Right atrium auricular region (tissue), 2 donors: ENCODE measurements at regions not wholly inside any gene's neighbourhood (a gene's known extent, or its start where the extent isn't known, plus 50 kb on each side); places are given as distances from the start of the nearest gene placed in this dataset.

Experiments
- DNase-seq: peaks from one replicate; pipeline ENCODE4 v3.0.0-alpha.2; 2019; ENCODE audit warnings: low spot score
- H3K27ac ChIP-seq, 2 donors: fragments of 200-600 bp; sonication (generic); 1 replicate in 1 of 2; 2 replicates in 1 of 2; pipeline ENCODE4 v1.5.1; 2016 to 2019
- H3K27me3 ChIP-seq, 2 donors: fragments of 200-600 bp; sonication (generic); one replicate each; pipeline versions ENCODE4 v1.5.1 to v1.6.0; 2017 to 2019
- H3K36me3 ChIP-seq: fragments of 200-600 bp; sonication (generic); one replicate; pipeline ENCODE4 v1.5.1; 2016
- H3K4me1 ChIP-seq, 2 donors: fragments of 200-600 bp; sonication (generic); one replicate each; pipeline versions ENCODE4 v1.5.1 to v1.6.0; 2017 to 2019
- H3K4me3 ChIP-seq, 2 donors: fragments of 200-600 bp; sonication (generic); 1 replicate in 1 of 2; 2 replicates in 1 of 2; pipeline ENCODE4 v1.5.1; 2017 to 2019; ENCODE audit warnings: mild to moderate bottlenecking in 1 of 2, moderate library complexity in 1 of 2
- H3K9me3 ChIP-seq, 2 donors: fragments of 200-600 bp; sonication (generic); one replicate each; pipeline ENCODE4 v1.5.1; 2019
- TF ChIP-seq, protein P1 (sequence below), 2 donors: fragments of 200-600 bp; sonication (generic); IDR thresholded peaks; one replicate each; pipeline ENCODE4 v1.5.1; 2019; ENCODE audit warnings: antibody characterized with exemption in 2 of 2

DNA sequence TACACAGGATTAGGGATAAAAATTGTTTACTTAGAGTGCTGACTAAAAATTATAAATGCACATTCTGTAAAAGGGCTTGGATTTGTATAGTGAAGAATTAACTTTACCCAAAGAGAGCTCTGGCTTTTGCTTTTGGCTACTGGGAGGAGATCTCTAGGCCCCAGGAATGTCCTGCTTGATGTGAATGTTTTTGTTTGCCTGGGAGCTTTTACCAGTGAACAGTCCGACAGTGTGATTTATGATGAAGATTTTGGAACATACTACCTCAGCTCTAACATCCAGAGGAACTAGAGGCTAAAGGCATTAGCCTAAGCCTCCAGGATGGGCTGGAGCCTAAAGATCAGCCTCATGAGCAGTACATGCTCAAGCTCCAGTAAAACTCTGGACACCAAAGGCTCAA is 103.7 kb upstream of the RFX3 start:
- no peaks in the 10 kb centered on the region for H3K4me1 ChIP-seq
- no peaks in the 10 kb centered on the region for H3K36me3 ChIP-seq
- H3K27ac ChIP-seq: no peak overlapping the region
- H3K4me3 ChIP-seq: no peak overlapping the region
- no peak for DNase-seq
- no peaks in the 10 kb centered on the region for H3K27me3 ChIP-seq
- TF ChIP-seq, protein P1, sequence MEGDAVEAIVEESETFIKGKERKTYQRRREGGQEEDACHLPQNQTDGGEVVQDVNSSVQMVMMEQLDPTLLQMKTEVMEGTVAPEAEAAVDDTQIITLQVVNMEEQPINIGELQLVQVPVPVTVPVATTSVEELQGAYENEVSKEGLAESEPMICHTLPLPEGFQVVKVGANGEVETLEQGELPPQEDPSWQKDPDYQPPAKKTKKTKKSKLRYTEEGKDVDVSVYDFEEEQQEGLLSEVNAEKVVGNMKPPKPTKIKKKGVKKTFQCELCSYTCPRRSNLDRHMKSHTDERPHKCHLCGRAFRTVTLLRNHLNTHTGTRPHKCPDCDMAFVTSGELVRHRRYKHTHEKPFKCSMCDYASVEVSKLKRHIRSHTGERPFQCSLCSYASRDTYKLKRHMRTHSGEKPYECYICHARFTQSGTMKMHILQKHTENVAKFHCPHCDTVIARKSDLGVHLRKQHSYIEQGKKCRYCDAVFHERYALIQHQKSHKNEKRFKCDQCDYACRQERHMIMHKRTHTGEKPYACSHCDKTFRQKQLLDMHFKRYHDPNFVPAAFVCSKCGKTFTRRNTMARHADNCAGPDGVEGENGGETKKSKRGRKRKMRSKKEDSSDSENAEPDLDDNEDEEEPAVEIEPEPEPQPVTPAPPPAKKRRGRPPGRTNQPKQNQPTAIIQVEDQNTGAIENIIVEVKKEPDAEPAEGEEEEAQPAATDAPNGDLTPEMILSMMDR (IDR thresholded peaks at IDR 0.05): no peak
- no peaks in the 10 kb centered on the region for H3K9me3 ChIP-seq

DNA sequence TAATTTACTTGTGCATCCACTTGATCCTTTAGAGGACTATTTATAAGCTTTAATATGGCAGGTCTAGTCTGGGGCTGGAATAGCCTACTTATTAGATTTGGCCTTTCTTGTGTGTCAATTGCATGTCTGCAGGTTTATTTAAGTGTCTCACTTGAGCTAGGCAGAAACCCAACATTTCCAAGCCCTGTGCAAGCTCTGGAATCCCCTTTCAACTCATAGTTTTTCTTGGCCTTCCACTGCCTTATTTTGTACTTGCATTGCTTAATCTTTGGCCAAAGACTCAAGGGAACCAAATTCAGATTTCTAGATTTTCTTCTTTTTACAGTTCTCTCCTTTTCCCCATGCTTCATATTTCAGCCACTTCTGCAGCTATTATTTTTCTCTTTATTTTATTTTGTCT is 102.4 kb upstream of the RFX3 start:
- no peaks in the 10 kb centered on the region for H3K9me3 ChIP-seq
- H3K4me1 ChIP-seq: no peaks in the 10 kb centered on the region
- TF ChIP-seq, protein P1 (IDR thresholded peaks at IDR 0.05): no peak
- no peaks in the 10 kb centered on the region for H3K36me3 ChIP-seq
- no peaks in the 10 kb centered on the region for H3K27me3 ChIP-seq
- no peak overlapping the region for H3K27ac ChIP-seq
- DNase-seq: no peak
- H3K4me3 ChIP-seq: no peak overlapping the region

DNA sequence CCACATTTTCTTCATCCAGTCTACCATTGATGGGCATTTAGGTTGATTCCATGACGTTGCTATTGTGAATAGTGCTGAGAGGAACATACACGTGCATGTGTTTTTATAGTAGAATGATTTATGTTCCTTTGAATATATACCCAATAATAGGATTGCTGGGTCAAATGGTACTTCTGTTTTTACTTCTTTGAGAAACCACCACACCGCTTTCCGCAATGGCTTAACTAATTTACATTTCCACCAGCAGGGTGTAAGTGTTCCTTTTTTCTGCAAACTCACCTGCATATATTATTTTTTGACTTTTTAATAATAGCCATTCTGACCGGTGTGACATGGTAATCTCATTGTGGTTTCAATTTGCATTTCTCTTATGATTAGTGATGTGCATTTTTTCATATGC is 82.2 kb upstream of the RFX3 start:
- no peaks in the 10 kb centered on the region for H3K4me1 ChIP-seq
- H3K27me3 ChIP-seq: no peaks in the 10 kb centered on the region
- no peak for DNase-seq
- no peak overlapping the region for H3K27ac ChIP-seq
- H3K4me3 ChIP-seq: no peak overlapping the region
- H3K36me3 ChIP-seq: no peaks in the 10 kb centered on the region
- H3K9me3 ChIP-seq: no peaks in the 10 kb centered on the region
- TF ChIP-seq, protein P1 (IDR thresholded peaks at IDR 0.05): no peak

DNA sequence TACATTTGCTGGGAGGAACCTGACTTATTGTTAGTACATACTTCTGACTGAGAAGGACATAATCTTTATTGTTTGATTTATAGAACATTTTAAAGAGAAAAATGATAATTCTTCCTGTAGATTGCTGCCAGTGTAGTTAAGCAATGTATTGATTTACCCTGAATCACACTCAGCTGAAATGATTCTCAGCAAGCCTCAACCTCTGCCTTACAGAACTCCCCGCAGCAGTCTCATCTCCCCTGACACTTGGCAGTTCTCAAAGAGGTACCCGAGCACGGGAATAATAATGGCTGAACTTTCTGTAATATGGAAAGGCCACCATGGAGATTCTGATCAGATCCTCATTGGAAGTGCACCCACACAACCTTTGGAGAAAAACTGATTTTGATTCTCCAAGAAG is 74.9 kb upstream of the RFX3 start:
- Histone ChIP-seq H3K27ac (no peak overlapping the region), H3K27me3 (no peaks in the 10 kb centered on the region), H3K4me1 (no peaks in the 10 kb centered on the region), H3K36me3 (no peaks in the 10 kb centered on the region), H3K4me3 (no peak overlapping the region), H3K9me3 (no peaks in the 10 kb centered on the region)
- no peak for DNase-seq
- TF ChIP-seq, protein P1 (IDR thresholded peaks at IDR 0.05): no peak

DNA sequence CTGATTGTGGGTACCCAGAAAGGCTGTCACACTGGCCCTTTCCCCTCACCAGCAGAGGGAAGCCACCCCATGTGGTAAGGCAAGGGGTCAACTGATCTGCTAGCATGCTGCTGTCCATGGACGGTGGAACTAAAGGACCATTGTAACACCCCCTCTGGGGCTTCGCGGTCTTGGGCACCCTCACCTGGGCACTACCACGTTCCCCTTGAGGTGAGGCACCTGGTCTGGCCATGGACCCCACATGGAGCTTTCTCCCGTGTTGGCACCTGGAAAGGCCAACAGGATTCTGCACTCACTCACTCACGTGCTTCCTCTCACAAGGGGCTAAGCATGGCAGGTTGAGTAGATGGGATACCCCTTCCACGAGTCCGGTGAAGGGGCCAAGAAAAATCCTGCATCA is 72.0 kb upstream of the RFX3 start:
- DNase-seq: no peak
- Histone ChIP-seq H3K27me3 (no peaks in the 10 kb centered on the region), H3K4me1 (no peaks in the 10 kb centered on the region), H3K36me3 (no peaks in the 10 kb centered on the region), H3K4me3 (no peak overlapping the region), H3K9me3 (no peaks in the 10 kb centered on the region), H3K27ac (no peak overlapping the region)
- TF ChIP-seq, protein P1 (IDR thresholded peaks at IDR 0.05): no peak

DNA sequence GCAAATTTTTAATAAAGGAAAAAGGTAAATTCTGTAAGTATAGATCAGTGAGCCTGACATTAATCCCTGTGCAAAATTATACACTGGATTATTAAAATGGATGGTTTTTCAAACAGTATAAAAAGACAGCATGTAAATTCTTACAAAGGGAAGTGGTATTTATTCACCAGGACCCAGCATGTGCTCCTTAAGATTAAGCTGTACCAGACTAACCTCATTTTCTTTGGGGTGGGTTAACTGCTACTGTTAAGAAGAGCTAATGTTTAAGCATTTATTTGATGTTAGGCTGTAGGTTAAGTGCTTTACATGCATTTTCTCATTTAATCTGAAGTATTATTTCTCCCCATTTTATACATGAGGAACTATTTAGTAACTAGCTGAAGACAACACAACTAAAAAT is 60.3 kb upstream of the RFX3 start:
- no peak overlapping the region for H3K4me3 ChIP-seq
- no peaks in the 10 kb centered on the region for H3K36me3 ChIP-seq
- peaks cover 0 to 16% of the 10 kb centered on the region in 2 donors for H3K9me3 ChIP-seq
- H3K4me1 ChIP-seq: no peaks in the 10 kb centered on the region
- TF ChIP-seq, protein P1 (IDR thresholded peaks at IDR 0.05): no peak
- H3K27ac ChIP-seq: no peak overlapping the region
- H3K27me3 ChIP-seq: no peaks in the 10 kb centered on the region
- no peak for DNase-seq
